H1 (cell line): ENCODE measurements at regions not wholly inside any gene's neighbourhood (a gene's known extent, or its start where the extent isn't known, plus 50 kb on each side); places are given as distances from the start of the nearest gene placed in this dataset.

ENCODE experiments used
- BACH1 ChIP-seq: IDR thresholded peaks from 2 replicates; pipeline ENCODE4 v1.6.1; 2012; ENCODE audit warnings: low read length, improper control_type of control experiment
- CHD7 ChIP-seq: fragments of 300-600 bp; sonication (generic); IDR thresholded peaks from 2 replicates; pipeline ENCODE4 v1.7.1; 2012; ENCODE audit warnings: low read length, moderate library complexity, mild to moderate bottlenecking, inconsistent platforms; ENCODE audit not compliant: insufficient replicate concordance
- EZH2 ChIP-seq: fragments of 200-600 bp; sonication (generic); IDR thresholded peaks from 2 replicates; pipeline ENCODE4 v1.7.1; 2012; ENCODE audit warnings: low read depth, mild to moderate bottlenecking, moderate library complexity, low read length, inconsistent platforms; ENCODE audit not compliant: severe bottlenecking
- JUND ChIP-seq: IDR thresholded peaks from 2 replicates; pipeline ENCODE4 v1.6.1; 2011; ENCODE audit warnings: mild to moderate bottlenecking, improper control_type of control experiment, low read length
- POLR2AphosphoS5 ChIP-seq: IDR thresholded peaks from 2 replicates; pipeline ENCODE4 v1.6.1; 2011; ENCODE audit warnings: low read depth, low read length
- SP1 ChIP-seq: IDR thresholded peaks from 2 replicates; pipeline ENCODE4 v1.6.1; 2011; ENCODE audit warnings: low read depth, low read length
- TF ChIP-seq, protein P1 (sequence below): IDR thresholded peaks from 2 replicates; pipeline ENCODE4 v1.6.1; 2011; ENCODE audit warnings: low read length, improper control_type of control experiment

DNA sequence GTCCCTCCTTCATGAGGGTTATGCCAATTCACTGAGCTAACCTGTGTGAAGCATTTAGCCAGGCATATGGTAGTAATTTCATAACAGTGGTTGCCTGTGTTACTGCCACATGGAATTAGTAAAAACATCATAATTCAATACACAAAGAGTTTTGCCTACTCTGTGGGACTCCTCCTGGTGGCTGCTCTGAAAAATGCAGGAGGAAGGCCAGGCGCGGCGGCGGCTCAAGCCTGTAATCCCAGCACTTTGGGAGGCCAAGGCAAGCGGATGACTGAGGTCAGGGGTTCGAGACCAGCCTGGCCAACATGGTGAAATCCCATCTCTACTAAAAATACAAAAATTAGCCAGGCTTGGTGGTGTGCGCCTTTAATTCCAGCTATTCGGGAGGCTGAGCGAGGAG is 547.3 kb downstream of the CDK5RAP2 start (continued):
- TF ChIP-seq CHD7 (no peak), BACH1 (no peak), SP1 (no peak), JUND (no peak), EZH2 (no peak), POLR2AphosphoS5 (no peak)
- TF ChIP-seq, protein P1, sequence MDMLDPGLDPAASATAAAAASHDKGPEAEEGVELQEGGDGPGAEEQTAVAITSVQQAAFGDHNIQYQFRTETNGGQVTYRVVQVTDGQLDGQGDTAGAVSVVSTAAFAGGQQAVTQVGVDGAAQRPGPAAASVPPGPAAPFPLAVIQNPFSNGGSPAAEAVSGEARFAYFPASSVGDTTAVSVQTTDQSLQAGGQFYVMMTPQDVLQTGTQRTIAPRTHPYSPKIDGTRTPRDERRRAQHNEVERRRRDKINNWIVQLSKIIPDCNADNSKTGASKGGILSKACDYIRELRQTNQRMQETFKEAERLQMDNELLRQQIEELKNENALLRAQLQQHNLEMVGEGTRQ: no peak
- TF ChIP-seq, all 59 proteins: peak for 2
